HG02678 (cell line): ENCODE measurements at regions not wholly inside any gene's neighbourhood (a gene's known extent, or its start where the extent isn't known, plus 50 kb on each side); places are given as distances from the start of the nearest gene placed in this dataset.

Experiments
- ATAC-seq: cut with Tn5 transposase; IDR thresholded peaks from one replicate; pipeline ENCODE4 v1.9.1; 2021; ENCODE audit warnings: mild to moderate bottlenecking, moderate library complexity; ENCODE audit not compliant: unreplicated experiment

GRCh38 chr16:17520561-17520960, 49.8 kb upstream of the XYLT1 start:
- ATAC-seq, result no peak
